IMR-90 (cell line): ENCODE measurements at regions not wholly inside any gene's neighbourhood (a gene's known extent, or its start where the extent isn't known, plus 50 kb on each side); places are given as distances from the start of the nearest gene placed in this dataset.

Experiments
- FOS ChIP-seq: fragments of 150-350 bp; IDR thresholded peaks from 2 replicates; pipeline ENCODE4 v1.6.1; 2016; ENCODE audit warnings: low read depth, low read length
- MAFK ChIP-seq: IDR thresholded peaks from 2 replicates; pipeline ENCODE4 v1.6.1; 2012; ENCODE audit warnings: low read depth, low read length, improper control_type of control experiment
- MXI1 ChIP-seq: IDR thresholded peaks from 2 replicates; pipeline ENCODE4 v1.6.1; 2012; ENCODE audit warnings: low read depth, mild to moderate bottlenecking, low read length, moderate library complexity, borderline replicate concordance
- NFE2L2 ChIP-seq: fragments of 150-350 bp; IDR thresholded peaks from 2 replicates; pipeline ENCODE4 v1.6.1; 2016; ENCODE audit warnings: low read depth, mild to moderate bottlenecking, low read length
- POLR2A ChIP-seq: IDR thresholded peaks from 2 replicates; pipeline ENCODE4 v1.6.1; 2012; ENCODE audit warnings: mild to moderate bottlenecking, low read depth, low read length
- SMC3 ChIP-seq: fragments of 150-350 bp; IDR thresholded peaks from 2 replicates; pipeline ENCODE4 v1.6.1; 2016; ENCODE audit warnings: low read depth, mild to moderate bottlenecking, antibody characterized with exemption, low read length, moderate library complexity
- USF2 ChIP-seq: fragments of 150-350 bp; IDR thresholded peaks from 2 replicates; pipeline ENCODE4 v1.6.1; 2017; ENCODE audit warnings: mild to moderate bottlenecking, antibody characterized with exemption, low read length, low read depth
- TF ChIP-seq, protein P1 (sequence below): conservative IDR thresholded peaks from 2 replicates; pipeline ENCODE4 v1.5.1; 2012; ENCODE audit warnings: mild to moderate bottlenecking, low read depth, low read length, improper control_type of control experiment
- TF ChIP-seq, protein P2 (sequence below): fragments of 150-350 bp; IDR thresholded peaks from 2 replicates; pipeline ENCODE4 v1.6.1; 2016; ENCODE audit warnings: low read depth, mild to moderate bottlenecking, low read length, moderate library complexity, borderline replicate concordance

- TF ChIP-seq SMC3 (no peak), POLR2A (no peak), USF2 (no peak), NFE2L2 (no peak), MAFK (no peak), FOS (no peak), MXI1 (no peak)
- TF ChIP-seq, protein P1, sequence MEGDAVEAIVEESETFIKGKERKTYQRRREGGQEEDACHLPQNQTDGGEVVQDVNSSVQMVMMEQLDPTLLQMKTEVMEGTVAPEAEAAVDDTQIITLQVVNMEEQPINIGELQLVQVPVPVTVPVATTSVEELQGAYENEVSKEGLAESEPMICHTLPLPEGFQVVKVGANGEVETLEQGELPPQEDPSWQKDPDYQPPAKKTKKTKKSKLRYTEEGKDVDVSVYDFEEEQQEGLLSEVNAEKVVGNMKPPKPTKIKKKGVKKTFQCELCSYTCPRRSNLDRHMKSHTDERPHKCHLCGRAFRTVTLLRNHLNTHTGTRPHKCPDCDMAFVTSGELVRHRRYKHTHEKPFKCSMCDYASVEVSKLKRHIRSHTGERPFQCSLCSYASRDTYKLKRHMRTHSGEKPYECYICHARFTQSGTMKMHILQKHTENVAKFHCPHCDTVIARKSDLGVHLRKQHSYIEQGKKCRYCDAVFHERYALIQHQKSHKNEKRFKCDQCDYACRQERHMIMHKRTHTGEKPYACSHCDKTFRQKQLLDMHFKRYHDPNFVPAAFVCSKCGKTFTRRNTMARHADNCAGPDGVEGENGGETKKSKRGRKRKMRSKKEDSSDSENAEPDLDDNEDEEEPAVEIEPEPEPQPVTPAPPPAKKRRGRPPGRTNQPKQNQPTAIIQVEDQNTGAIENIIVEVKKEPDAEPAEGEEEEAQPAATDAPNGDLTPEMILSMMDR, result no peak
- TF ChIP-seq, protein P2, sequence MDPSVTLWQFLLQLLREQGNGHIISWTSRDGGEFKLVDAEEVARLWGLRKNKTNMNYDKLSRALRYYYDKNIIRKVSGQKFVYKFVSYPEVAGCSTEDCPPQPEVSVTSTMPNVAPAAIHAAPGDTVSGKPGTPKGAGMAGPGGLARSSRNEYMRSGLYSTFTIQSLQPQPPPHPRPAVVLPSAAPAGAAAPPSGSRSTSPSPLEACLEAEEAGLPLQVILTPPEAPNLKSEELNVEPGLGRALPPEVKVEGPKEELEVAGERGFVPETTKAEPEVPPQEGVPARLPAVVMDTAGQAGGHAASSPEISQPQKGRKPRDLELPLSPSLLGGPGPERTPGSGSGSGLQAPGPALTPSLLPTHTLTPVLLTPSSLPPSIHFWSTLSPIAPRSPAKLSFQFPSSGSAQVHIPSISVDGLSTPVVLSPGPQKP, result no peak
Observed at GRCh38 chr16:76931186-76931585, 259.8 kb upstream of the MON1B start.
